HCT116 (cell line): ENCODE measurements at regions not wholly inside any gene's neighbourhood (a gene's known extent, or its start where the extent isn't known, plus 50 kb on each side); places are given as distances from the start of the nearest gene placed in this dataset.

Source experiments
- ATAC-seq: fragments of 200-7000 bp; cut with Tn5 transposase; 2 replicates; pipeline ENCODE4 v1.9.1; 2020; ENCODE audit warnings: mild to moderate bottlenecking, moderate library complexity
- BruUV-seq: library from RNA; stranded (reverse); fragments of 400-500 nt; replicated peaks from 2 replicates; lab custom pipeline; 2021; lab: Mats Ljungman, UMichigan
- CTCF ChIA-PET: fragments of 300-600 bp; sonication (Branson Sonifier 250); formaldehyde crosslinking; loops from one replicate; lab custom pipeline; 2021; ENCODE audit warnings: antibody characterized with exemption; lab: Charles Lee
- POLR2A ChIA-PET: fragments of 300-600, 350-600 bp; sonication (Branson Sonifier 250); formaldehyde crosslinking; loops from one replicate; lab custom pipeline; 2021; ENCODE audit warnings: antibody characterized with exemption; lab: Charles Lee
- RAD21 ChIA-PET, 2 experiments: fragments of 300-600 bp; sonication (Branson Sonifier 250); formaldehyde crosslinking; loops; one replicate each; lab custom pipeline; 2023; ENCODE audit warnings: low total read pairs in 2 of 2; ENCODE audit not compliant: uncharacterized antibody in 2 of 2, unreplicated experiment in 2 of 2, low non-redundant PET in 1 of 2; lab: Charles Lee
- DNase-seq: peaks from one replicate; pipeline ENCODE4 v3.0.0-alpha.2; 2010; ENCODE audit warnings: low read depth, low spot score
- H2AFZ ChIP-seq: fragments of 200-600 bp; shearing (Covaris generic), sonication (generic); 2 replicates; pipeline ENCODE4 v1.6.1; 2017; ENCODE audit warnings: low read depth, mixed run types, mixed read lengths, antibody characterized with exemption, low read length; ENCODE audit not compliant: poor library complexity, severe bottlenecking
- H3K27ac ChIP-seq: 2 replicates; pipeline ENCODE4 v1.5.1; 2012; ENCODE audit warnings: low read depth, low read length
- H3K27me3 ChIP-seq: fragments of 200-600 bp; sonication (generic); 2 replicates; pipeline ENCODE4 v1.6.1; 2016; ENCODE audit warnings: mixed run types, low read length, mixed read lengths; ENCODE audit not compliant: insufficient read depth
- H3K36me3 ChIP-seq, 2 experiments: fragments of 200-500 bp in 1 of 2; fragments of 200-600 bp in 1 of 2; sonication (Bioruptor generic) in 1 of 2; sonication (generic) in 1 of 2; 2 replicates each; pipeline versions ENCODE4 v1.5.1 to v1.6.1; 2014 to 2016; ENCODE audit warnings: low read length in 2 of 2, inconsistent platforms in 1 of 2, mixed read lengths in 1 of 2, mixed run types in 1 of 2; ENCODE audit not compliant: insufficient read depth in 2 of 2, control insufficient read depth in 1 of 2
- H3K4me1 ChIP-seq, 2 experiments: fragments of 200-600 bp in 1 of 2; sonication (generic) in 1 of 2; 2 replicates each; pipeline versions ENCODE4 v1.5.1 to v1.6.1; 2012 to 2017; ENCODE audit warnings: low read length in 2 of 2, inconsistent platforms in 1 of 2, mild to moderate bottlenecking in 1 of 2, mixed read lengths in 1 of 2, mixed run types in 1 of 2, moderate library complexity in 1 of 2; ENCODE audit not compliant: insufficient read depth in 2 of 2, control insufficient read depth in 1 of 2
- H3K4me2 ChIP-seq: fragments of 200-600 bp; sonication (generic); 2 replicates; pipeline ENCODE4 v1.6.1; 2017; ENCODE audit warnings: mixed run types, low read length, mixed read lengths
- H3K4me3 ChIP-seq, 2 experiments: fragments of 200-600 bp in 1 of 2; sonication (generic) in 1 of 2; replicated peaks in 1 of 2; 2 replicates each; pipeline ENCODE4 v1.5.1; 2011 to 2016; ENCODE audit warnings: low read length in 2 of 2, control low read depth in 1 of 2, low read depth in 1 of 2, mild to moderate bottlenecking in 1 of 2, mixed read lengths in 1 of 2, mixed run types in 1 of 2
- H3K79me2 ChIP-seq: fragments of 200-600 bp; sonication (generic); 2 replicates; pipeline ENCODE4 v1.6.1; 2017; ENCODE audit warnings: mild to moderate bottlenecking, mixed run types, low read length, moderate library complexity, mixed read lengths; ENCODE audit not compliant: insufficient read depth
- H3K9ac ChIP-seq: fragments of 200-600 bp; sonication (generic); 2 replicates; pipeline ENCODE4 v1.6.1; 2016; ENCODE audit warnings: low read length, mixed read lengths
- H3K9me2 ChIP-seq: fragments of 200-600 bp; sonication (generic), shearing (Covaris generic); 2 replicates; pipeline ENCODE4 v1.6.1; 2017; ENCODE audit warnings: mixed run types, mild to moderate bottlenecking, moderate library complexity; ENCODE audit not compliant: insufficient read depth
- H3K9me3 ChIP-seq, 2 experiments: fragments of 200-500 bp in 1 of 2; fragments of 200-600 bp in 1 of 2; sonication (Bioruptor generic) in 1 of 2; sonication (generic) in 1 of 2; 2 replicates each; pipeline ENCODE4 v1.6.1; 2014 to 2017; ENCODE audit warnings: low read length in 2 of 2, mixed read lengths in 2 of 2, inconsistent platforms in 1 of 2, low read depth in 1 of 2, mild to moderate bottlenecking in 1 of 2, mixed run types in 1 of 2, moderate library complexity in 1 of 2; ENCODE audit not compliant: control insufficient read depth in 1 of 2, insufficient read depth in 1 of 2
- H4K20me1 ChIP-seq: fragments of 200-600 bp; sonication (generic), shearing (Covaris generic); 2 replicates; pipeline ENCODE4 v1.6.1; 2017; ENCODE audit warnings: mixed run types, mild to moderate bottlenecking, moderate library complexity; ENCODE audit not compliant: insufficient read depth
- CBX3 ChIP-seq: IDR thresholded peaks from 2 replicates; pipeline ENCODE4 v1.6.1; 2012; ENCODE audit warnings: low read depth
- EZH2 ChIP-seq: fragments of 200-600 bp; sonication (generic); IDR thresholded peaks from 2 replicates; pipeline ENCODE4 v1.6.1; 2017; ENCODE audit warnings: antibody characterized with exemption, mixed run types
- EZH2phosphoT487 ChIP-seq: fragments of 200-600 bp; IDR thresholded peaks from 2 replicates; pipeline ENCODE4 v1.6.1; 2018; ENCODE audit warnings: antibody characterized with exemption, borderline replicate concordance
- POLR2AphosphoS5 ChIP-seq: IDR thresholded peaks from 2 replicates; pipeline ENCODE4 v1.6.1; 2011; ENCODE audit warnings: mild to moderate bottlenecking, low read depth, low read length, moderate library complexity
- REST ChIP-seq: IDR thresholded peaks from 2 replicates; pipeline ENCODE4 v1.6.1; 2012; ENCODE audit warnings: low read depth
- SRF ChIP-seq: IDR thresholded peaks from 2 replicates; pipeline ENCODE4 v1.6.1; 2012; ENCODE audit warnings: low read depth
- ZBTB33 ChIP-seq: IDR thresholded peaks from 2 replicates; pipeline ENCODE4 v1.6.1; 2011; ENCODE audit warnings: mild to moderate bottlenecking, low read length, moderate library complexity; ENCODE audit not compliant: insufficient replicate concordance; ENCODE audit errors: extremely low read depth
- ZFX ChIP-seq: fragments of 450-650 bp; IDR thresholded peaks from 2 replicates; pipeline ENCODE4 v1.6.1; 2017
- intact Hi-C: fragments of 100-400 bp; cut with micrococcal nuclease; formaldehyde crosslinking; loops from 2 replicates; pipeline ENCODE4 v1.10.0; 2022

- ChIA-PET RAD21 (no interaction called here), POLR2A (no interaction called here), CTCF (interaction anchor here (0.6 kb wide), 1 partner anchor 167 kb away, joined by 3 read pairs; no protein-coding TSS in a partner anchor)
- no peaks in the 10 kb centered on the region for H3K27me3 ChIP-seq
- H4K20me1 ChIP-seq, result no peaks in the 10 kb centered on the region
- no peaks in the 10 kb centered on the region for H3K36me3 ChIP-seq
- no peaks in the 10 kb centered on the region for H3K9me2 ChIP-seq
- no peak overlapping the region for H3K4me2 ChIP-seq
- intact Hi-C loops, result no loop called here
- BruUV-seq, result no TSS peak
- H3K27ac ChIP-seq, result no peak overlapping the region
- H3K9ac ChIP-seq, result no peak overlapping the region
- H3K9me3 ChIP-seq, result peaks cover 11 to 23% of the 10 kb centered on the region in 2 experiments; a peak in 2 of 4 replicates
- H3K4me1 ChIP-seq, result no peaks in the 10 kb centered on the region
- TF ChIP-seq REST (no peak), EZH2phosphoT487 (no peak), CBX3 (no peak), SRF (no peak), POLR2AphosphoS5 (no peak), ZFX (no peak), EZH2 (no peak), ZBTB33 (no peak)
- DNase-seq (no peak), ATAC-seq (no peak)
- no peak overlapping the region for H3K4me3 ChIP-seq
- H3K79me2 ChIP-seq, result no peaks in the 10 kb centered on the region
- no peak overlapping the region for H2AFZ ChIP-seq
Measured at GRCh38 chr11:23509023-23509422, 648.7 kb upstream of the CCDC179 start.
